ENCODE measurements at regions not wholly inside any gene's neighbourhood (a gene's known extent, or its start where the extent isn't known, plus 50 kb on each side); places are given as distances from the start of the nearest gene placed in this dataset.
"Not testable (repeated sequence)": the region's sequence is repeated elsewhere in the genome, so short reads cannot be mapped to it uniquely, and the experiment has no call there.

GRCh38 chr3:189375532-189375931, 203.8 kb downstream of the TPRG1 start:
- Histone ChIP-seq H3K4me3 (ENCODE audit: low read length) (no peak overlapping the region), H3K27ac (ENCODE audit: low read length) (peak overlapping the region; percentile 29), H3K9me3 (replicated peaks; ENCODE audit: control insufficient read depth, low read depth, low read length) (peaks cover 3% of the 10 kb centered on the region), H3K27me3 (ENCODE audit: control insufficient read depth, insufficient read depth, low read length) (no peaks in the 10 kb centered on the region), H3K4me1 (ENCODE audit: control insufficient read depth, insufficient read depth, low read length) (no peaks in the 10 kb centered on the region), H3K36me3 (ENCODE audit: control insufficient read depth, insufficient read depth, low read length) (no peaks in the 10 kb centered on the region)
- 43% methylated on average over 1 of the region's 2 CpGs for WGBS (ENCODE audit: insufficient coverage)
- DNase-seq, result peak; percentile 87

GRCh38 chr3:189383630-189384029, 211.9 kb downstream of the TPRG1 start:
- DNase-seq, result no peak
- 67% methylated on average over 1 of the region's 1 CpG for WGBS (ENCODE audit: insufficient coverage)

GRCh38 chr3:189385880-189386279, 214.1 kb downstream of the TPRG1 start:
- WGBS (ENCODE audit: insufficient coverage), result no CpG with 5 or more reads among the region's 1 CpG
- not testable (repeated sequence) for H3K4me1 ChIP-seq (ENCODE audit: control insufficient read depth, insufficient read depth, low read length); H3K27ac ChIP-seq (ENCODE audit: low read length); DNase-seq; H3K27me3 ChIP-seq (ENCODE audit: control insufficient read depth, insufficient read depth, low read length); H3K9me3 ChIP-seq (replicated peaks; ENCODE audit: control insufficient read depth, low read depth, low read length); H3K4me3 ChIP-seq (ENCODE audit: low read length); H3K36me3 ChIP-seq (ENCODE audit: control insufficient read depth, insufficient read depth, low read length)

More at GRCh38 chr3:189383630-189384029, 211.9 kb downstream of the TPRG1 start:
- no peaks in the 10 kb centered on the region for H3K27me3 ChIP-seq (ENCODE audit: control insufficient read depth, insufficient read depth, low read length)
- no peaks in the 10 kb centered on the region for H3K4me1 ChIP-seq (ENCODE audit: control insufficient read depth, insufficient read depth, low read length)
- H3K27ac ChIP-seq (ENCODE audit: low read length), result no peak overlapping the region
- H3K9me3 ChIP-seq (replicated peaks; ENCODE audit: control insufficient read depth, low read depth, low read length), result no peaks in the 10 kb centered on the region
- no peaks in the 10 kb centered on the region for H3K36me3 ChIP-seq (ENCODE audit: control insufficient read depth, insufficient read depth, low read length)
- H3K4me3 ChIP-seq (ENCODE audit: low read length), result no peak overlapping the region

- no peaks in the 10 kb centered on the region for H3K4me1 ChIP-seq (ENCODE audit: control insufficient read depth, insufficient read depth, low read length)
- no peak overlapping the region for H3K4me3 ChIP-seq (ENCODE audit: low read length)
- no peaks in the 10 kb centered on the region for H3K36me3 ChIP-seq (ENCODE audit: control insufficient read depth, insufficient read depth, low read length)
- no peaks in the 10 kb centered on the region for H3K27me3 ChIP-seq (ENCODE audit: control insufficient read depth, insufficient read depth, low read length)
- H3K27ac ChIP-seq (ENCODE audit: low read length), result no peak overlapping the region
- no peak for DNase-seq
- WGBS (ENCODE audit: insufficient coverage), result no CpG with 5 or more reads among the region's 3 CpGs
- H3K9me3 ChIP-seq (replicated peaks; ENCODE audit: control insufficient read depth, low read depth, low read length), result no peaks in the 10 kb centered on the region
Measured at GRCh38 chr3:189386739-189387138, 215.0 kb downstream of the TPRG1 start.

GRCh38 chr3:189389346-189389745, 217.6 kb downstream of the TPRG1 start:
- DNase-seq, result no peak
- H3K27ac ChIP-seq (ENCODE audit: low read length), result no peak overlapping the region
- H3K9me3 ChIP-seq (replicated peaks; ENCODE audit: control insufficient read depth, low read depth, low read length), result no peaks in the 10 kb centered on the region
- H3K36me3 ChIP-seq (ENCODE audit: control insufficient read depth, insufficient read depth, low read length), result no peaks in the 10 kb centered on the region
- no peaks in the 10 kb centered on the region for H3K27me3 ChIP-seq (ENCODE audit: control insufficient read depth, insufficient read depth, low read length)
- no peaks in the 10 kb centered on the region for H3K4me1 ChIP-seq (ENCODE audit: control insufficient read depth, insufficient read depth, low read length)
- no CpG with 5 or more reads among the region's 4 CpGs for WGBS (ENCODE audit: insufficient coverage)
- H3K4me3 ChIP-seq (ENCODE audit: low read length), result no peak overlapping the region

- no peaks in the 10 kb centered on the region for H3K9me3 ChIP-seq (replicated peaks; ENCODE audit: control insufficient read depth, low read depth, low read length)
- no peaks in the 10 kb centered on the region for H3K36me3 ChIP-seq (ENCODE audit: control insufficient read depth, insufficient read depth, low read length)
- H3K27me3 ChIP-seq (ENCODE audit: control insufficient read depth, insufficient read depth, low read length), result no peaks in the 10 kb centered on the region
- no peaks in the 10 kb centered on the region for H3K4me1 ChIP-seq (ENCODE audit: control insufficient read depth, insufficient read depth, low read length)
- no CpG with 5 or more reads among the region's 5 CpGs for WGBS (ENCODE audit: insufficient coverage)
- H3K4me3 ChIP-seq (ENCODE audit: low read length), result no peak overlapping the region
- H3K27ac ChIP-seq (ENCODE audit: low read length), result no peak overlapping the region
- DNase-seq, result no peak
Measured at GRCh38 chr3:189393598-189393997, 221.8 kb downstream of the TPRG1 start.

GRCh38 chr3:189394599-189395121, 222.9 kb downstream of the TPRG1 start:
- H3K4me3 ChIP-seq (ENCODE audit: low read length), result no peak overlapping the region
- H3K27me3 ChIP-seq (ENCODE audit: control insufficient read depth, insufficient read depth, low read length), result no peaks in the 10 kb centered on the region
- WGBS (ENCODE audit: insufficient coverage), result no CpG with 5 or more reads among the region's 7 CpGs

GRCh38 chr3:189395825-189396224, 224.1 kb downstream of the TPRG1 start:
- no peak overlapping the region for H3K4me3 ChIP-seq (ENCODE audit: low read length)
- no CpG with 5 or more reads among the region's 3 CpGs for WGBS (ENCODE audit: insufficient coverage)
- DNase-seq, result no peak

More at GRCh38 chr3:189394599-189395121, 222.9 kb downstream of the TPRG1 start:
- Histone ChIP-seq H3K9me3 (replicated peaks; ENCODE audit: control insufficient read depth, low read depth, low read length) (no peaks in the 10 kb centered on the region), H3K4me1 (ENCODE audit: control insufficient read depth, insufficient read depth, low read length) (no peaks in the 10 kb centered on the region), H3K36me3 (ENCODE audit: control insufficient read depth, insufficient read depth, low read length) (no peaks in the 10 kb centered on the region), H3K27ac (ENCODE audit: low read length) (no peak overlapping the region)
- no peak for DNase-seq

GRCh38 chr3:189398656-189399055, 226.9 kb downstream of the TPRG1 start:
- Histone ChIP-seq H3K27me3 (ENCODE audit: control insufficient read depth, insufficient read depth, low read length) (no peaks in the 10 kb centered on the region), H3K4me3 (ENCODE audit: low read length) (no peak overlapping the region), H3K9me3 (replicated peaks; ENCODE audit: control insufficient read depth, low read depth, low read length) (no peaks in the 10 kb centered on the region), H3K27ac (ENCODE audit: low read length) (no peak overlapping the region), H3K4me1 (ENCODE audit: control insufficient read depth, insufficient read depth, low read length) (no peaks in the 10 kb centered on the region), H3K36me3 (ENCODE audit: control insufficient read depth, insufficient read depth, low read length) (no peaks in the 10 kb centered on the region)
- WGBS (ENCODE audit: insufficient coverage), result 93% methylated on average over 1 of the region's 2 CpGs
- no peak for DNase-seq

More at GRCh38 chr3:189395825-189396224, 224.1 kb downstream of the TPRG1 start:
- H3K36me3 ChIP-seq (ENCODE audit: control insufficient read depth, insufficient read depth, low read length), result no peaks in the 10 kb centered on the region
- H3K9me3 ChIP-seq (replicated peaks; ENCODE audit: control insufficient read depth, low read depth, low read length), result no peaks in the 10 kb centered on the region
- no peaks in the 10 kb centered on the region for H3K4me1 ChIP-seq (ENCODE audit: control insufficient read depth, insufficient read depth, low read length)
- no peak overlapping the region for H3K27ac ChIP-seq (ENCODE audit: low read length)
- H3K27me3 ChIP-seq (ENCODE audit: control insufficient read depth, insufficient read depth, low read length), result no peaks in the 10 kb centered on the region

- Histone ChIP-seq H3K9me3 (replicated peaks; ENCODE audit: control insufficient read depth, low read depth, low read length) (no peaks in the 10 kb centered on the region), H3K4me1 (ENCODE audit: control insufficient read depth, insufficient read depth, low read length) (no peaks in the 10 kb centered on the region), H3K27ac (ENCODE audit: low read length) (no peak overlapping the region), H3K4me3 (ENCODE audit: low read length) (no peak overlapping the region), H3K36me3 (ENCODE audit: control insufficient read depth, insufficient read depth, low read length) (no peaks in the 10 kb centered on the region), H3K27me3 (ENCODE audit: control insufficient read depth, insufficient read depth, low read length) (no peaks in the 10 kb centered on the region)
- WGBS (ENCODE audit: insufficient coverage), result no CpG with 5 or more reads among the region's 2 CpGs
- no peak for DNase-seq
Measured at GRCh38 chr3:189401196-189401595, 229.4 kb downstream of the TPRG1 start.

GRCh38 chr3:189403194-189403593, 228.0 kb upstream of the TP63 start:
- Histone ChIP-seq H3K4me1 (ENCODE audit: control insufficient read depth, insufficient read depth, low read length) (peaks cover 2% of the 10 kb centered on the region), H3K4me3 (ENCODE audit: low read length) (no peak overlapping the region), H3K27ac (ENCODE audit: low read length) (no peak overlapping the region), H3K9me3 (replicated peaks; ENCODE audit: control insufficient read depth, low read depth, low read length) (no peaks in the 10 kb centered on the region), H3K27me3 (ENCODE audit: control insufficient read depth, insufficient read depth, low read length) (no peaks in the 10 kb centered on the region), H3K36me3 (ENCODE audit: control insufficient read depth, insufficient read depth, low read length) (no peaks in the 10 kb centered on the region)
- no peak for DNase-seq
- WGBS (ENCODE audit: insufficient coverage), result no CpG with 5 or more reads among the region's 5 CpGs
